Ishikawa (cell line): ENCODE measurements at regions not wholly inside any gene's neighbourhood (a gene's known extent, or its start where the extent isn't known, plus 50 kb on each side); places are given as distances from the start of the nearest gene placed in this dataset.

Experiments
- CEBPB ChIP-seq: IDR thresholded peaks from 2 replicates; pipeline ENCODE4 v1.6.1; 2012
- CREB1 ChIP-seq: IDR thresholded peaks from 2 replicates; pipeline ENCODE4 v1.6.1; 2012; ENCODE audit warnings: low read depth
- EGR1 ChIP-seq: IDR thresholded peaks from 2 replicates; pipeline ENCODE4 v1.6.1; 2012
- EP300 ChIP-seq: IDR thresholded peaks from 2 replicates; pipeline ENCODE4 v1.6.1; 2012; ENCODE audit warnings: borderline replicate concordance
- FOXM1 ChIP-seq: IDR thresholded peaks from 2 replicates; pipeline ENCODE4 v1.6.1; 2012; ENCODE audit warnings: low read depth, borderline replicate concordance
- NFIC ChIP-seq: IDR thresholded peaks from 2 replicates; pipeline ENCODE4 v1.6.1; 2012
- RAD21 ChIP-seq: IDR thresholded peaks from 2 replicates; pipeline ENCODE4 v1.6.1; 2012; ENCODE audit warnings: low read depth
- REST ChIP-seq: IDR thresholded peaks from 2 replicates; pipeline ENCODE4 v1.6.1; 2012; ENCODE audit warnings: low read depth, mild to moderate bottlenecking
- TAF1 ChIP-seq: IDR thresholded peaks from 2 replicates; pipeline ENCODE4 v1.6.1; 2012; ENCODE audit warnings: low read depth, mild to moderate bottlenecking
- TCF12 ChIP-seq: IDR thresholded peaks from 2 replicates; pipeline ENCODE4 v1.6.1; 2012; ENCODE audit warnings: low read depth
- TEAD4 ChIP-seq: IDR thresholded peaks from 2 replicates; pipeline ENCODE4 v1.6.1; 2012
- YY1 ChIP-seq: IDR thresholded peaks from 2 replicates; pipeline ENCODE4 v1.6.1; 2012; ENCODE audit warnings: low read depth
- ZBTB7A ChIP-seq: IDR thresholded peaks from 2 replicates; pipeline ENCODE4 v1.6.1; 2012; ENCODE audit warnings: low read depth
- TF ChIP-seq, protein P1 (sequence below): IDR thresholded peaks from 2 replicates; pipeline ENCODE4 v1.6.1; 2012
- TF ChIP-seq, protein P2 (sequence below): IDR thresholded peaks from 2 replicates; pipeline ENCODE4 v1.6.1; 2012

- TF ChIP-seq, protein P1, sequence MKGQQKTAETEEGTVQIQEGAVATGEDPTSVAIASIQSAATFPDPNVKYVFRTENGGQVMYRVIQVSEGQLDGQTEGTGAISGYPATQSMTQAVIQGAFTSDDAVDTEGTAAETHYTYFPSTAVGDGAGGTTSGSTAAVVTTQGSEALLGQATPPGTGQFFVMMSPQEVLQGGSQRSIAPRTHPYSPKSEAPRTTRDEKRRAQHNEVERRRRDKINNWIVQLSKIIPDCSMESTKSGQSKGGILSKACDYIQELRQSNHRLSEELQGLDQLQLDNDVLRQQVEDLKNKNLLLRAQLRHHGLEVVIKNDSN: no peak
- TF ChIP-seq TEAD4: no peak
- TF ChIP-seq TCF12: no peak
- no peak for TF ChIP-seq FOXM1
- no peak for TF ChIP-seq NFIC
- TF ChIP-seq, protein P2, sequence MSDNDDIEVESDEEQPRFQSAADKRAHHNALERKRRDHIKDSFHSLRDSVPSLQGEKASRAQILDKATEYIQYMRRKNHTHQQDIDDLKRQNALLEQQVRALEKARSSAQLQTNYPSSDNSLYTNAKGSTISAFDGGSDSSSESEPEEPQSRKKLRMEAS: no peak
- TF ChIP-seq REST: no peak
- no peak for TF ChIP-seq RAD21
- no peak for TF ChIP-seq EP300
- no peak for TF ChIP-seq CEBPB
- TF ChIP-seq EGR1: no peak
Observed at GRCh38 chr11:113579292-113579940, 104.2 kb upstream of the DRD2 start.

- no peak for TF ChIP-seq ZBTB7A
- TF ChIP-seq TEAD4: no peak
- TF ChIP-seq, protein P1: no peak
- TF ChIP-seq TCF12: no peak
- TF ChIP-seq YY1: no peak
- TF ChIP-seq EGR1: no peak
- no peak for TF ChIP-seq TAF1
- TF ChIP-seq REST: no peak
- TF ChIP-seq CEBPB: no peak
- no peak for TF ChIP-seq RAD21
- TF ChIP-seq CREB1: no peak
- TF ChIP-seq, protein P2: no peak
- no peak for TF ChIP-seq FOXM1
- TF ChIP-seq EP300: no peak
- no peak for TF ChIP-seq NFIC
Observed at GRCh38 chr11:113578715-113579250, 103.6 kb upstream of the DRD2 start.

- TF ChIP-seq NFIC (no peak), RAD21 (no peak), TAF1 (no peak), REST (no peak), CEBPB (no peak), TEAD4 (no peak), EGR1 (no peak), ZBTB7A (no peak), FOXM1 (no peak), CREB1 (no peak)
- TF ChIP-seq, protein P1: no peak
- TF ChIP-seq, protein P2: no peak
Observed at GRCh38 chr11:113578033-113578380, 102.8 kb upstream of the DRD2 start.

GRCh38 chr11:113577356-113578032 lies 102.3 kb upstream of the DRD2 start:
- TF ChIP-seq NFIC (peak; percentile 50), TEAD4 (no peak)
